HEK293T (cell line): ENCODE measurements at regions not wholly inside any gene's neighbourhood (a gene's known extent, or its start where the extent isn't known, plus 50 kb on each side); places are given as distances from the start of the nearest gene placed in this dataset.

ENCODE experiments used
- FOXK2 ChIP-seq: fragments of 450-650 bp; IDR thresholded peaks from 2 replicates; pipeline ENCODE4 v1.6.1; 2016; ENCODE audit warnings: mild to moderate bottlenecking
- FOXM1 ChIP-seq: fragments of 450-650 bp; IDR thresholded peaks from 2 replicates; pipeline ENCODE4 v1.6.1; 2017; ENCODE audit warnings: mild to moderate bottlenecking, borderline replicate concordance
- L3MBTL2 ChIP-seq: fragments of 450-650 bp; conservative IDR thresholded peaks from 2 replicates; pipeline ENCODE4 v1.6.1; 2016; ENCODE audit warnings: mild to moderate bottlenecking
- PKNOX1 ChIP-seq: fragments of 450-650 bp; IDR thresholded peaks from 2 replicates; pipeline ENCODE4 v1.6.1; 2016
- SP1 ChIP-seq: fragments of 450-650 bp; IDR thresholded peaks from 2 replicates; pipeline ENCODE4 v1.6.1; 2017

GRCh38 chr10:44706745-44707144 is 204.4 kb upstream of the TMEM72 start:
- TF ChIP-seq L3MBTL2 (no peak), PKNOX1 (no peak), SP1 (no peak), FOXM1 (no peak), FOXK2 (no peak)
